ENCODE measurements at regions not wholly inside any gene's neighbourhood (a gene's known extent, or its start where the extent isn't known, plus 50 kb on each side); places are given as distances from the start of the nearest gene placed in this dataset.
"Not testable (repeated sequence)": the region's sequence is repeated elsewhere in the genome, so short reads cannot be mapped to it uniquely, and the experiment has no call there.

DNA sequence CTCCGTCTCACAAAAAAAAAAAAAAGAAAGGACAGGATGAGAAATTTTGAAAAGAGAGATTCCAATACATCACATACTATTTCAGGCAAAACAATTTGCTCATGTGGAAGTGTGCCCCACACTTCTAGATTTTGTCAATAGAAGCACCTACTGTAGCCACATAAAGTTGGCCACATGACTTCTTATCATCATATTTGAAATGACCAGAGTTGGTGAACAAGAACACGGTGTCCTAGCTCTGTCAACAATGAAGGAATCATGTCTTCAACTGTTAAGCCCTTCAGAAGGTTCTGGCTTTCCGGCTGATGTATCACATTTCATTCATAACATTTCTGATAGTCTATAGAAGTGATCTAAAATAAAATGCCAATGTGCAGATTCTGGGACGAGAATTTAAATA lies 534.5 kb downstream of the TMEM114 start:
- DNase-seq (ENCODE audit: low spot score) = no peak

DNA sequence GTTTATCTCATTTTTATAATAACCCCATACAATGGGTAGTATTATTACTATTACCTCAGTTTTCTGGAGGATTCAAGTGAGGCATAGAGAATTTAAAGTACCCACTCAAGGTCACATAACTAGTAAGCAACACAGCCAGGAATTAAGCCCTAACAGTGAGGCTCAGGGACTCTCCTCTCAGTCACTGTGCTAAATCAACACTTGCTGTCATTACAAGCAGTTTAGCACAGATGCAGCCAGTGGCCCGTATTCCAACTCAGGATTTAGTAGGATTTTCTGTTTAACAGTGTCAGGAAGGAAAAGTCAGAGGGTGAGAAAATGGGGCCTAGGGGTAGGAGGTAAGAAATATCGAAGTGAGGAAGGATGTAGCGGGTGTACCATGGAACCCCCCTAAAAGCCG lies 536.9 kb downstream of the TMEM114 start:
- no peak for DNase-seq (ENCODE audit: low spot score)

- no peak for DNase-seq (ENCODE audit: low spot score)
Measured at GRCh38 chr16:8048433-8048832, 541.9 kb downstream of the TMEM114 start.

DNA sequence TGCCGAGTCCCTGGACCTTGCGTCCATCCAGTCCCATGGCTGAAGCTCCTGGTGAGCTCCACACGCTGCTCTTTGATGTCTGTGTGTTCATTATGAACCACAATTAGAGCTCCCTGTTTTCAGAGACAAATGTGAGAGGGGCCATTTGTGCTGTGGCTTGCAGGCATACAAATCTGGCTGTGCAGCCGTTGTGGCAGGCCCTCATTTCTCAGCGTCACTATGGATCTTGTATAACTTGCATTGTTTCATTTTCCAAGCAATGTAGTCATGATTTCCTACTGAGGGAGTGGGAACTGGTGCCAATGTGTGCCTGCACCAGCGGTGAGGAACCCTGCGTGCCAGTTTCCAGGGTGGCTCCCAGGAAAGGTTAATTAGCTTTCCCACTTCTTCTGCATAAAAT lies 542.6 kb downstream of the TMEM114 start:
- DNase-seq (ENCODE audit: low spot score) = no peak

DNA sequence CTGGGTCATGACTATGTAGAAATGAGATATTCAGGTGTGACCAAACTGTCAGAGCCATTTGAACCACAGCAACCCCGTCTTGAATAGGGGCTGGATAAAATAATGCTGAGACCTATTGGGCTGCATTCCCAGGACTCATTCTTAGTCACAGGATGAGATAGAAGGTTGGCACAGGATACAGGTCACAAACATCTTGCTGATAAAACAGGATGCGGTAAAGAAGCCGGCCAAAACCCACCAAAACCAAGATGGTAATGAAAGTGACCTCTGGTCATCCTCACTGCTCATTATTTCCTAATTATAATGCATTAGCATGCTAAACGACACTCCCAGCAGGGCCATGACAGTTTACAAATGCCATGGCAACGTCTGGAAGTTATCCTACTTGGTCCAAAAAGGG lies 545.5 kb downstream of the TMEM114 start:
- no peak for DNase-seq (ENCODE audit: low spot score)

DNA sequence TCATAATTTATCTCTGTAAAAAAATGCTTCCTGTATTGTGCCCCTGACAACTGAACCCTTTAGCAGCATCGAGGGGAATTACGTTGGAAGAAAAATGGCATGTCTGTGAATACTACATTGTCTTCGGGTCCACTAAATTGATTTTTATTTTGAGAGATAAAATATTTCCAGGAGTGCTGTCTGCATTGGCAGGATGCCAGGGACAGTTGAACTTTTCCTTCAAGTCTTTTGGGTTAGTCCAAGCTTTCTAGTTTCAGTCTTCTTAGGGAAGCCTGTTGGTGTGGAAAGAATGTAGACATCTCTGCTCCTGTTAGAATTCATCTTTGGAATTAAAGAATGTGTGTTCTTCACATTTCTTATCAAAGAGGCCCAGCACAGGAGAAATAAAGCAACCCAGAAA lies 557.9 kb downstream of the TMEM114 start:
- no peak for DNase-seq (ENCODE audit: low spot score)

GRCh38 chr16:8030004-8030403 lies 560.3 kb downstream of the TMEM114 start:
- DNase-seq (ENCODE audit: low spot score) = not testable (repeated sequence)

DNA sequence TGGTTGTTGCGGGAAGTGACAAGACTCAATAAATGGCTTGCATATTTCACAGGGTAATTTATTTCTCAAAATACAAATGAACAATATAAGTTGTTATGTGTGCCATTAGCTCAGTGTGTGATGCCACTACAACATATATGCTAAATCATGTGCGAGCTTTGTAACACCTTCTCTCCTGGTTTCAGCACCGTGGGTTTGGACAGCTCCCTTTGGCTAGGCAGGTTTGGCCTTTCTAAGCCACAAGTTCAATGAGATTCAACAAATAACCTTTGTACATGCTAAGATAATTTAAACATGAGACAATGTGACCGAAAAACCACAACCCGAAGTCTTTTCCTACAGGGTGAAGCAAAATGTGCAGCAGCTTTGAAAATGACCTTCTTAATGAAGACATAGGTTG lies 563.9 kb downstream of the TMEM114 start:
- peak; percentile 54 for DNase-seq (ENCODE audit: low spot score)

- DNase-seq (ENCODE audit: low spot score) = no peak
Measured at GRCh38 chr16:8023326-8023725, 567.0 kb downstream of the TMEM114 start.

- no peak for DNase-seq (ENCODE audit: low spot score)
Measured at GRCh38 chr16:8005096-8005860, 585.0 kb downstream of the TMEM114 start.

- no peak for DNase-seq (ENCODE audit: low spot score)
Measured at GRCh38 chr16:7998789-7999453, 591.4 kb downstream of the TMEM114 start.

DNA sequence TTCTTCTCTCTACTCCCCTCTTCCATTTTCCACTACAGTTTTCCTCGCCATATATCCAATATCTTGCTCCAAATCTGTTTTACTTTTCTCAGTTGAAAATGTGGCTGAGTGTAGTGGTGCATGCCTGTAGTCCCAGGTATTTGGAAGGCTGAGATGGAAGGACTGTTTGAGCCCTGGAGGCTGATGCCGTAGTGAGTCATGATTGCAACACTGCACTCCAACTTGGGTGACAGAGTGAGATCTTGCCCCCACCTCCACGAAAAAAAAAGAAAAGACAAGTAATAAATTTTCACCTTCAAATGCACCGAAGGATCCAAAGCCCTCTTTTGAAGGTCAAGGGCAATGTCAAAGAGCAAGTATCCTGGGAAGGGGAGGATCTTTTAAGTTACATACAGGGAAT lies 592.3 kb downstream of the TMEM114 start:
- DNase-seq (ENCODE audit: low spot score) = no peak

DNA sequence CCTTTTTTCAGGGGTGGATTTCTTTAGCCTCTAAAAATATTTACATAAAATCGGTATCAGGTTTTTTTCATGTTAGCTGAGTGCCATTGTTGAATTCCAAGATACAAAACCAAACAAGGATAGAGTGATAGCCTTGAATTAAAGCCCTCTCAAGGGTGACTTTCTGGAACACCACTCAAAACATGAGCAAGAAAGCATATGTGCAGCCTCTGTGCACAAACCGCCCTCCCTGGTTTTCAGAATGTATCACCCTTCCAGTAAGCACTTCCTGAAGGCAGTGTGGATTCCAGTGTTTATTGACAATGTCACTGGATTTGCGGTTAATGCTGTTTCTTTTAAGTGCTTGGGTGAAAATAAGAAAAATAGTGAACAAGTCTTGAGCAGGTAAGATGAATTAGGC lies 597.7 kb downstream of the TMEM114 start:
- DNase-seq (ENCODE audit: low spot score) = no peak

DNA sequence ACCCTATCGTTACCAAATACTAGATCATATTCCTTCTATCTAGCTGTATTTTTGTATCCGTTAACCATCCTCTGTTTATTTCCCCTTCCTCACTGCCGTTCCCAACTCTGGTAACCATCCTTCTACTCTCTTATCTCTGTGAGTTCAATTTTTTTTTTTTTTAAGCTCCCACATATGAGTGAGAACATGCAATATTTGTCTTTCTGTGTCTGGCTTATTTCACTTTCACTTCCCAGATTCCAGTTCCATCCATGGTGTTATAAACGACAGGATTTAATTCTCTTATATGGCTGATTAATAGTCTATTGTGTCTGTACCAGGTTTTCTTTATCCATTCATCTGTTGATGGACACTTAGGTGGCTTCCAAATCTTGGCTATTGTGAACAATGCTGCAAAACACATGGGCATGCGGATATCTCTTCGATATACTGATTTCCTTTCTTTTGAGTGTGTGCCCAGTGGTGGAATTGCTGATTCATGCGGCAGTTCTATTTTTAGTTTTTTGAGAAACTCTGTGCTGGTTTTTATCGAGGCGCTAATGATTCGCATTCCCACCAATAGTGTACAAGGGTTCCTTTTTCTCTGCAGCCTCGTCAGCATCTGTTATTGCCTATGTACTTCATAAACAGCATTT lies 599.6 kb downstream of the TMEM114 start:
- no peak for DNase-seq (ENCODE audit: low spot score)

- no peak for DNase-seq (ENCODE audit: low spot score)
Measured at GRCh38 chr16:7983676-7984075, 606.6 kb downstream of the TMEM114 start.

- no peak for DNase-seq (ENCODE audit: low spot score)
Measured at GRCh38 chr16:7980133-7980483, 610.2 kb downstream of the TMEM114 start.

DNA sequence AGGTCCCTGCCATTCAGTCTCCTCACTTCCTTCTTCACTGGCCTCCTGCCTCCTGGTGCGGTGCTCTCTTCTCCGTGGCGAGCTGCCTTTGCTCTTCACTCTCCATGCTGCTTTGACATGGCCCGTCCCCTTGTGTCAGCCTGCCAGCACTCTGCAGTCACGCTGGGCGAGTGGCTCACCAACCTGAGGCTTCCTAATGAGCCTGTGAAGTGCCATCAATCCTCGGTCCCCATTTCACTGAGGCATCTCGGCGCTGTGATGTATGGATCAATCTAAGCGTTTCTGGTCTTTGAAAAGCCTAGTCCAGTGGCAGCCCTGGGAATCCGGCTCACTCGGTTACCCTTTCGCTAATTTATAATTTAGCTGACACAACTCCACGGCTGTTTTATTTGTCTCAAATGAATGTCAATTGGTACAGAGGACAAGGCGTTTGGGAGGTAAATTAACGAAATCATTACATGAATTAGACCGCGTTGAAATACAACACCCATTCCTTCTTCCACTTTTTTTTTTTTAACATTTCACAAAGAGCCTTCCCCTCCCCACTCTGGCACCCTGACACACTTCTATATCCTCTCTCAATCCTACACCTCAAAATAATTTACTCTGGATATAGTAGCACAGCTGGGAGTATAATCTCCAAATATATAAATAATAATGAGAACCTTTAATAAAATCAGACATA lies 610.7 kb downstream of the TMEM114 start:
- no peak for DNase-seq (ENCODE audit: low spot score)

DNA sequence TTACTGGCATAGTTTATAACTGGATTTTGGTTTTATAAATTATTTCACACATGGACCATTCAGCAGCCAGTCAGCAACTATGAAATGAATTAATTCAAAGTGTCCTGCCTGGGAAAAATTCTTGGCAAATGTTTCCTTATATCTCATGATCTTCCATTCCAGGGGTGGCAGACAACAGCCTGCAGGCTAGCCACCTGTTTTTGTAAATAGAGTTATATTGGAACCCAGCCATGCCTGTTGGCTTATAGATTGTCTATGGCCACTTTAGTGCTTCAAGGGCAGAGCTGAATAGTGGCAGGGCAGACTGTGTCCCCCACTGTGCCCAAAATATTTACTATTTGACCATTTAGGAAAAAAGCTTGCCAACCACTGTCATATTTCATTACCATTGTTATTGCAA lies 613.7 kb downstream of the TMEM114 start:
- no peak for DNase-seq (ENCODE audit: low spot score)

- DNase-seq (ENCODE audit: low spot score) = no peak
Measured at GRCh38 chr16:7976125-7976524, 614.2 kb downstream of the TMEM114 start.

DNA sequence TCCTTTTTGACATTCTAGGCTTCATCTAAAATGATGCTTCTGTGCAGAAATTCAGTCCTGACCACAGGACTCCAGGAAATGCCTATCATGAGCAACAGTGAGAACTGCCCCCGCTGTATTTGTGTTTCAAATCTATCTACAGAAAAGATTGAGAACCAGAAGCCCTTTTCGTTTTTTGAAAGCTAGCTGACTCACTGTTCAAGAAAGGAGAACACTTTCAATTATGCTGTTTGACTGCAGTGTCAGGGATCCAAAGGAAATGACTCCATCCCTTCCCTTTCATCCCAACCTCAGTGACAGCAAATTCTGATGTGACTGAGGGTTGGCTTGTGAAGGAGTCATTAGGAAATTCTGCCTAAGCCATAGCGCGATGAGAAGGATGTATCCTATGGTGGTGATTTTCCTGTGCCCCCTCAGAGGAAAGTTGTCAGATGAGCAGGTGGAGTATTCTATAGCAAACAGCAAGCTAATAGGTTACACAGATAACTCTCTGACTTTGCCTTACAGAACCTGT lies 622.3 kb downstream of the TMEM114 start:
- DNase-seq (ENCODE audit: low spot score) = no peak

GRCh38 chr16:7964744-7965143 lies 625.6 kb downstream of the TMEM114 start:
- DNase-seq (ENCODE audit: low spot score) = no peak

DNA sequence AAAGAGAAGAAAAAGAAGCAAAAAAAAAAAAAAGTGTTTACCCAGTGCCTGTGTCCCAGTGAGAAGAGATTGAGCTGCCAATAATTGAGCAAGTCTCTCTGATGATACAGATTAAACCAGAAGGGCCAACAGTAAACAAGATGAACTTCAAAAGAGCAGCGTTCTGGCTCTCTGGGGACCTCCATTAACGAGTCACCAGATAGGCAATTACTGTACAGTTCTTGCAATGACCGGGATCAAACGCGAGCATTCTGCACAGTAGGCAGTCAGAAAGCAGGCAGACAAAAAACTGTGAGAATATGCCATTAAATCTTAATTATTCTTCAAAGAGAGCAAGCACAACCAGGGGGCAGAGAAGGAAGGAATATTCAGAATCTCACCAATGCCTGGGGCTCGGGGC lies 626.1 kb downstream of the TMEM114 start:
- DNase-seq (ENCODE audit: low spot score) = no peak

Measured in iPS-NIHi11 (cell line).